HCT116 (cell line): ENCODE measurements at regions not wholly inside any gene's neighbourhood (a gene's known extent, or its start where the extent isn't known, plus 50 kb on each side); places are given as distances from the start of the nearest gene placed in this dataset.

ENCODE experiments used
- ATAC-seq: fragments of 200-7000 bp; cut with Tn5 transposase; 2 replicates; pipeline ENCODE4 v1.9.1; 2020; ENCODE audit warnings: mild to moderate bottlenecking, moderate library complexity
- BruUV-seq: library from RNA; stranded (reverse); fragments of 400-500 nt; replicated peaks from 2 replicates; lab custom pipeline; 2021; lab: Mats Ljungman, UMichigan
- CTCF ChIA-PET: fragments of 300-600 bp; sonication (Branson Sonifier 250); formaldehyde crosslinking; loops from one replicate; lab custom pipeline; 2021; ENCODE audit warnings: antibody characterized with exemption; lab: Charles Lee
- POLR2A ChIA-PET: fragments of 300-600, 350-600 bp; sonication (Branson Sonifier 250); formaldehyde crosslinking; loops from one replicate; lab custom pipeline; 2021; ENCODE audit warnings: antibody characterized with exemption; lab: Charles Lee
- RAD21 ChIA-PET, 2 experiments: fragments of 300-600 bp; sonication (Branson Sonifier 250); formaldehyde crosslinking; loops; one replicate each; lab custom pipeline; 2023; ENCODE audit warnings: low total read pairs in 2 of 2; ENCODE audit not compliant: uncharacterized antibody in 2 of 2, unreplicated experiment in 2 of 2, low non-redundant PET in 1 of 2; lab: Charles Lee
- DNase-seq: peaks from one replicate; pipeline ENCODE4 v3.0.0-alpha.2; 2010; ENCODE audit warnings: low read depth, low spot score
- H2AFZ ChIP-seq: fragments of 200-600 bp; shearing (Covaris generic), sonication (generic); 2 replicates; pipeline ENCODE4 v1.6.1; 2017; ENCODE audit warnings: low read depth, mixed run types, mixed read lengths, antibody characterized with exemption, low read length; ENCODE audit not compliant: poor library complexity, severe bottlenecking
- H3K27ac ChIP-seq: 2 replicates; pipeline ENCODE4 v1.5.1; 2012; ENCODE audit warnings: low read depth, low read length
- H3K27me3 ChIP-seq: fragments of 200-600 bp; sonication (generic); 2 replicates; pipeline ENCODE4 v1.6.1; 2016; ENCODE audit warnings: mixed run types, low read length, mixed read lengths; ENCODE audit not compliant: insufficient read depth
- H3K36me3 ChIP-seq, 2 experiments: fragments of 200-500 bp in 1 of 2; fragments of 200-600 bp in 1 of 2; sonication (Bioruptor generic) in 1 of 2; sonication (generic) in 1 of 2; 2 replicates each; pipeline versions ENCODE4 v1.5.1 to v1.6.1; 2014 to 2016; ENCODE audit warnings: low read length in 2 of 2, inconsistent platforms in 1 of 2, mixed read lengths in 1 of 2, mixed run types in 1 of 2; ENCODE audit not compliant: insufficient read depth in 2 of 2, control insufficient read depth in 1 of 2
- H3K4me1 ChIP-seq, 2 experiments: fragments of 200-600 bp in 1 of 2; sonication (generic) in 1 of 2; 2 replicates each; pipeline versions ENCODE4 v1.5.1 to v1.6.1; 2012 to 2017; ENCODE audit warnings: low read length in 2 of 2, inconsistent platforms in 1 of 2, mild to moderate bottlenecking in 1 of 2, mixed read lengths in 1 of 2, mixed run types in 1 of 2, moderate library complexity in 1 of 2; ENCODE audit not compliant: insufficient read depth in 2 of 2, control insufficient read depth in 1 of 2
- H3K4me2 ChIP-seq: fragments of 200-600 bp; sonication (generic); 2 replicates; pipeline ENCODE4 v1.6.1; 2017; ENCODE audit warnings: mixed run types, low read length, mixed read lengths
- H3K4me3 ChIP-seq, 2 experiments: fragments of 200-600 bp in 1 of 2; sonication (generic) in 1 of 2; replicated peaks in 1 of 2; 2 replicates each; pipeline ENCODE4 v1.5.1; 2011 to 2016; ENCODE audit warnings: low read length in 2 of 2, control low read depth in 1 of 2, low read depth in 1 of 2, mild to moderate bottlenecking in 1 of 2, mixed read lengths in 1 of 2, mixed run types in 1 of 2
- H3K79me2 ChIP-seq: fragments of 200-600 bp; sonication (generic); 2 replicates; pipeline ENCODE4 v1.6.1; 2017; ENCODE audit warnings: mild to moderate bottlenecking, mixed run types, low read length, moderate library complexity, mixed read lengths; ENCODE audit not compliant: insufficient read depth
- H3K9ac ChIP-seq: fragments of 200-600 bp; sonication (generic); 2 replicates; pipeline ENCODE4 v1.6.1; 2016; ENCODE audit warnings: low read length, mixed read lengths
- H3K9me2 ChIP-seq: fragments of 200-600 bp; sonication (generic), shearing (Covaris generic); 2 replicates; pipeline ENCODE4 v1.6.1; 2017; ENCODE audit warnings: mixed run types, mild to moderate bottlenecking, moderate library complexity; ENCODE audit not compliant: insufficient read depth
- H3K9me3 ChIP-seq, 2 experiments: fragments of 200-500 bp in 1 of 2; fragments of 200-600 bp in 1 of 2; sonication (Bioruptor generic) in 1 of 2; sonication (generic) in 1 of 2; 2 replicates each; pipeline ENCODE4 v1.6.1; 2014 to 2017; ENCODE audit warnings: low read length in 2 of 2, mixed read lengths in 2 of 2, inconsistent platforms in 1 of 2, low read depth in 1 of 2, mild to moderate bottlenecking in 1 of 2, mixed run types in 1 of 2, moderate library complexity in 1 of 2; ENCODE audit not compliant: control insufficient read depth in 1 of 2, insufficient read depth in 1 of 2
- H4K20me1 ChIP-seq: fragments of 200-600 bp; sonication (generic), shearing (Covaris generic); 2 replicates; pipeline ENCODE4 v1.6.1; 2017; ENCODE audit warnings: mixed run types, mild to moderate bottlenecking, moderate library complexity; ENCODE audit not compliant: insufficient read depth
- CBX3 ChIP-seq: IDR thresholded peaks from 2 replicates; pipeline ENCODE4 v1.6.1; 2012; ENCODE audit warnings: low read depth
- CEBPB ChIP-seq: IDR thresholded peaks from 2 replicates; pipeline ENCODE4 v1.6.1; 2012; ENCODE audit warnings: low read depth
- EGR1 ChIP-seq: IDR thresholded peaks from 2 replicates; pipeline ENCODE4 v1.6.1; 2012; ENCODE audit warnings: low read depth
- ELF1 ChIP-seq: IDR thresholded peaks from 2 replicates; pipeline ENCODE4 v1.6.1; 2012; ENCODE audit warnings: low read depth, borderline replicate concordance
- EZH2 ChIP-seq: fragments of 200-600 bp; sonication (generic); IDR thresholded peaks from 2 replicates; pipeline ENCODE4 v1.6.1; 2017; ENCODE audit warnings: antibody characterized with exemption, mixed run types
- EZH2phosphoT487 ChIP-seq: fragments of 200-600 bp; IDR thresholded peaks from 2 replicates; pipeline ENCODE4 v1.6.1; 2018; ENCODE audit warnings: antibody characterized with exemption, borderline replicate concordance
- FOSL1 ChIP-seq: IDR thresholded peaks from 2 replicates; pipeline ENCODE4 v1.6.1; 2012; ENCODE audit warnings: low read depth
- POLR2AphosphoS5 ChIP-seq: IDR thresholded peaks from 2 replicates; pipeline ENCODE4 v1.6.1; 2011; ENCODE audit warnings: mild to moderate bottlenecking, low read depth, low read length, moderate library complexity
- RAD21 ChIP-seq: IDR thresholded peaks from 2 replicates; pipeline ENCODE4 v1.6.1; 2012; ENCODE audit warnings: low read depth, mild to moderate bottlenecking
- SIN3A ChIP-seq: IDR thresholded peaks from 2 replicates; pipeline ENCODE4 v1.6.1; 2012; ENCODE audit warnings: low read depth
- SRF ChIP-seq: IDR thresholded peaks from 2 replicates; pipeline ENCODE4 v1.6.1; 2012; ENCODE audit warnings: low read depth
- YY1 ChIP-seq: IDR thresholded peaks from 2 replicates; pipeline ENCODE4 v1.6.1; 2011; ENCODE audit warnings: low read length, low read depth, moderate library complexity, mild to moderate bottlenecking; ENCODE audit not compliant: insufficient replicate concordance; ENCODE audit errors: extremely low read depth
- ZBTB33 ChIP-seq: IDR thresholded peaks from 2 replicates; pipeline ENCODE4 v1.6.1; 2011; ENCODE audit warnings: mild to moderate bottlenecking, low read length, moderate library complexity; ENCODE audit not compliant: insufficient replicate concordance; ENCODE audit errors: extremely low read depth
- ZFX ChIP-seq: fragments of 450-650 bp; IDR thresholded peaks from 2 replicates; pipeline ENCODE4 v1.6.1; 2017
- ZNF274 ChIP-seq: fragments of 200-500 bp; sonication (Bioruptor generic); IDR thresholded peaks from 2 replicates; pipeline ENCODE4 v1.6.1; 2014; ENCODE audit warnings: mild to moderate bottlenecking, low read depth, low read length, inconsistent platforms
- intact Hi-C: fragments of 100-400 bp; cut with micrococcal nuclease; formaldehyde crosslinking; loops from 2 replicates; pipeline ENCODE4 v1.10.0; 2022
- TF ChIP-seq, protein P1 (sequence below): IDR thresholded peaks from 2 replicates; pipeline ENCODE4 v1.6.1; 2012

DNA sequence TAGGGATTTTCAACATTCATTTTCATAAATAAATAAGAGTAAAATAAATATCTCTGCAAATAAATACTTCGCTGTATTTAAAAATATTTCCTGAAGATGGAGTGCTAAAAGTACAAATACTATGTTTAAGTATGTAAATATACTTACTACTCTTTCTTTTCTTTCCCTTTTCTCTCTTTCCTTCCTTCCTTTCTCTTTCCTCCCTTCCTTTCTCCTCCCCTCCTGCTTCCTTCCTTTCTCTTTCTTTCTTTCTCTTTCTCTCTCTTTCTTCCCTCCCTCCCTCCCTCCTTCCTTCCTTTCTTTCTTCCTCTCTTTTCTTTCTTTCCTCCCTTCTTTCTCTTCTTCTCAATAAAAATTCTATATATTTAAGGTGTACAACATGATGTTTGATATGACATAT lies 496.1 kb downstream of the CCSER2 start:
- CTCF ChIA-PET: no interaction called here
- no peak overlapping the region for H3K27ac ChIP-seq
- H3K79me2 ChIP-seq: no peaks in the 10 kb centered on the region
- H3K27me3 ChIP-seq: peaks cover 5% of the 10 kb centered on the region
- no peak overlapping the region for H3K4me2 ChIP-seq
- DNase-seq (no peak), ATAC-seq (no peak)
- H2AFZ ChIP-seq: no peak overlapping the region
- intact Hi-C loops: no loop called here
- no peaks in the 10 kb centered on the region for H4K20me1 ChIP-seq
- POLR2A ChIA-PET: no interaction called here
- H3K4me3 ChIP-seq: no peak overlapping the region
- no peaks in the 10 kb centered on the region for H3K9me2 ChIP-seq
- BruUV-seq: no TSS peak
- RAD21 ChIA-PET: no interaction called here
- H3K36me3 ChIP-seq: no peaks in the 10 kb centered on the region
- no peaks in the 10 kb centered on the region for H3K9me3 ChIP-seq
- no peaks in the 10 kb centered on the region for H3K4me1 ChIP-seq
- no peak overlapping the region for H3K9ac ChIP-seq
- TF ChIP-seq EZH2 (no peak), SIN3A (no peak), EZH2phosphoT487 (no peak), YY1 (no peak)

DNA sequence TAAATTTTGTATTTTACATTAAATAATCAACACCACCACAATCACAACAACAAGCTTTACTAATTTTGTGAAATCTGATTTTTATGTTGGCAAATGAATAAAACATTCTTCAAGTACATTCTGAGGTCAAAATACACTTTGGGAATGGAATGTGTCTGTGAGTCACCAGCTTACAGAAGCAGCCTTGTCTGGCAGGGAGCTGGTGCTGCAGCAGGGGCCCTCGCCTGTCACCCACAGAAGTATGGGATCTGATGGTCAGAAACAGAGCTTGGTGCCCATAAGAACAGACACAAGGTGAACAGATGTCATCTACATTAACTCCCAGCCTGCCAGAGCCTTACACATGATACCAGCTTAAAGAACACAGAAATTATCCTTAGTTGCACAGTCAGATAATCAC lies 496.9 kb downstream of the CCSER2 start:
- Histone ChIP-seq H3K36me3 (no peaks in the 10 kb centered on the region), H3K9me3 (no peaks in the 10 kb centered on the region), H4K20me1 (no peaks in the 10 kb centered on the region), H3K4me2 (no peak overlapping the region), H3K9me2 (no peaks in the 10 kb centered on the region), H3K27me3 (peaks cover 5% of the 10 kb centered on the region), H3K79me2 (no peaks in the 10 kb centered on the region), H3K4me3 (no peak overlapping the region), H3K9ac (no peak overlapping the region), H3K27ac (no peak overlapping the region), H3K4me1 (no peaks in the 10 kb centered on the region), H2AFZ (no peak overlapping the region)
- no peak for TF ChIP-seq ZBTB33
- TF ChIP-seq CEBPB: no peak
- no peak for TF ChIP-seq ELF1
- TF ChIP-seq FOSL1: no peak
- no peak for TF ChIP-seq ZNF274
- no peak for TF ChIP-seq SIN3A
- no peak for TF ChIP-seq EGR1
- TF ChIP-seq EZH2: no peak
- no peak for TF ChIP-seq RAD21
- TF ChIP-seq ZFX: no peak
- TF ChIP-seq SRF: no peak
- no peak for TF ChIP-seq CBX3
- TF ChIP-seq, protein P1, sequence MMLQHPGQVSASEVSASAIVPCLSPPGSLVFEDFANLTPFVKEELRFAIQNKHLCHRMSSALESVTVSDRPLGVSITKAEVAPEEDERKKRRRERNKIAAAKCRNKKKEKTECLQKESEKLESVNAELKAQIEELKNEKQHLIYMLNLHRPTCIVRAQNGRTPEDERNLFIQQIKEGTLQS: no peak
- TF ChIP-seq POLR2AphosphoS5: no peak
- no peak for DNase-seq
- intact Hi-C loops: no loop called here
- BruUV-seq: no TSS peak
- ChIA-PET POLR2A (no interaction called here), RAD21 (no interaction called here), CTCF (interaction anchor here (2.1 kb wide), 1 partner anchor 212 kb away, joined by 8 read pairs; no protein-coding TSS in a partner anchor)
- no peak for ATAC-seq
